NCI-H128 (cell line): ENCODE measurements at regions not wholly inside any gene's neighbourhood (a gene's known extent, or its start where the extent isn't known, plus 50 kb on each side); places are given as distances from the start of the nearest gene placed in this dataset.
"Not testable (repeated sequence)": the region's sequence is repeated elsewhere in the genome, so short reads cannot be mapped to it uniquely, and the experiment has no call there.

Experiments used
- DNase-seq: peaks from one replicate; lab custom pipeline; 2025; ENCODE audit not compliant: unreplicated experiment; lab: John Stamatoyannopoulos, UW

GRCh38 chr3:193040836-193041672 lies 123.4 kb upstream of the MB21D2 start:
- DNase-seq, result no peak

- DNase-seq, result no peak
Measured at GRCh38 chr3:193046371-193046770, 128.7 kb upstream of the MB21D2 start.

- not testable (repeated sequence) for DNase-seq
Measured at GRCh38 chr3:193047461-193047860, 129.8 kb upstream of the MB21D2 start.

DNA sequence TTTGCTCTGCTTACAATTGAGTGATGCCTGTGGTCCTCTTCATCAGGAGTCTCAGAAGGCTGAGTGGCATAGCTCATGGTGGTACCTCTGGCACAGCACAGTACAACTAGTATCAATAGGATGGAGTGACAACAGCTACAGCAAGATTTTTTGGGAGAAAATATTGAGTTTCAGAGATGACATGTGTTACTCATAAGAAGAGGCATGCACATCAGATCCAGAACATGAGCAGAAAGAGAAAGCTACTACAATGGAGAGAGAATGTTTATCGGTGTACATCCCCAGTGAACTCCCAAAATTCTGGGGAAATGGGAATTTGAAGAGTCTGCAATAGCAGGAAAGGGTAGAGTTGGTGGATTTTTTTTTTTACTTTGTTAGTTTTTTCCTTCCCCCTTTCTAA lies 130.5 kb upstream of the MB21D2 start:
- no peak for DNase-seq

GRCh38 chr3:193049935-193050334 lies 132.3 kb upstream of the MB21D2 start:
- DNase-seq, result no peak

GRCh38 chr3:193051314-193051713 lies 133.7 kb upstream of the MB21D2 start:
- no peak for DNase-seq

GRCh38 chr3:193052354-193053045 lies 134.8 kb upstream of the MB21D2 start:
- no peak for DNase-seq

DNA sequence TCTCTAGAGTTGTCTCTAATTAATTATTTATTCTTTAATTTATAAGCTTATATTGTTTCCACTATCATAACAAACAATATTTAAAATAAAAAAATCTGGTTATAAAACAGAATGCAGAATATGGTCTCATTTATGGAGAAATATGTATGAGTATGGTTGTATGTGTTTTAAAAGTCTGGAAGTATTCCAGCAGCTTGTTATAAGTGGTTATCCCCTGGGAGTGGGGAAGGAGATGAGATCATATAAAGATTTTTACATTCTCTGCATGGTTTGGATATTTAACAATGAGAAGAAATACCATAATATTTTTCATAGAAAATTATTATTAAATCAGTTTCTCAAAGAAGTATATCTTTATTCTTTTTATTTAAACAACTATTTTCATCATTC lies 135.4 kb upstream of the MB21D2 start:
- no peak for DNase-seq

- no peak for DNase-seq
Measured at GRCh38 chr3:193055352-193055751, 137.7 kb upstream of the MB21D2 start.

DNA sequence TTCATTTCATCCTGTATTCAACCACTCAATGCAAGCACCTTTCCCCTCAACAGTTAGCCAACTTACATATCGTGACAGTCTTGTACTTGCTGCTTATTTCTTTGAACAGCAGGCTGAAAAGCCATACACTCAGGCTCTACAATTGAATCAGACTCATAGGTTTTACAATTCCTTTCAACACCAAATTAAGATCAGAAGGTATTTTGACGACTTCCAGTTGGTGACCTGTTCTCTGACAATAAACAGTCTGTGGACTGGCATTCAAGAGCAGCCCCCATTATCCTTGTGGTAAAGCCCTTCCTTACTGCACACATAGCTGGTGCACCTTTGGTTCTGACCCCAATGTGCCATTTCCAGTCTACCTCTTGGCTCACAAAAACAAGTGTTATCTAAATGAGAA lies 140.0 kb upstream of the MB21D2 start:
- DNase-seq, result no peak

- DNase-seq, result no peak
Measured at GRCh38 chr3:193060748-193061546, 143.3 kb upstream of the MB21D2 start.

- DNase-seq, result no peak
Measured at GRCh38 chr3:193068365-193068764, 150.7 kb upstream of the MB21D2 start.

DNA sequence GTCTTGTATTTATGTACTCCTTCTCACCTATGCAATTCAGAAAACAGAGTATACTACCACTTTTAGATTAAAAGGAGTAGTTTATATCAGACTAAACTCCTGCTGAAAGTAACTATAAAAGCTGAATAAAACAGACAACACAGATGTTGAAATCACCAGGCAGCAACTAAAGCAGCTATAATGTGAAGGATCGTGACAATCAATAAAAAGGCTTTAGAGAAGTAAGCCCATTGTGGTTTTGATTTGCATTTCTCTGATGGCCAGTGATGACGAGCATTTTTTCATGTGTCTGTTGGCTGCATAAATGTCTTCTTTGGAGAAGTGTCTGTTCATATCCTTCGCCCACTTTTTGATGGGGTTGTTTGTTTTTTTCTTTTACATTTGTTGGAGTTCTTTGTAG lies 152.1 kb upstream of the MB21D2 start:
- DNase-seq, result not testable (repeated sequence)

GRCh38 chr3:193078996-193079753 lies 161.5 kb upstream of the MB21D2 start:
- DNase-seq, result no peak

- DNase-seq, result no peak
Measured at GRCh38 chr3:193080821-193081365, 160.1 kb upstream of the PLAAT1 start.

GRCh38 chr3:193085655-193086054 lies 155.4 kb upstream of the PLAAT1 start:
- DNase-seq, result no peak

DNA sequence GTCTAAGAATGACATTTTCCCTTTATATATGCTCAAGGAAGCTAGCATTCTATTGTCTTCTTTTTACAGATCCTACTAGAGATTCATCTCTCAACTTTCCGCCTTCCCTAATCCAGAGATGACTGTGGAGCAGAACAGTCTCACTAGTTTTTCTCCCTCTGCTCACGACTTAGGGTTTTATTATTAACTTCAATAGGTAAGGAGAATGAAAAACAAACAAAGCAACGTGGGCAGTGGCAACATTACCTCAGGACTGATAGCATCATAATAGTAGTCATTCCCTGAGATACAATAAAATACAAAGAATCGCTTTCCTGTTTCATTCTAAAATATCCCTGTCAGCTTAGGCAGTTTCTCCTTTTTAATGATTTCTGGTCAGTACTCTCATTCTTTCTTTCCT lies 154.3 kb upstream of the PLAAT1 start:
- no peak for DNase-seq

DNA sequence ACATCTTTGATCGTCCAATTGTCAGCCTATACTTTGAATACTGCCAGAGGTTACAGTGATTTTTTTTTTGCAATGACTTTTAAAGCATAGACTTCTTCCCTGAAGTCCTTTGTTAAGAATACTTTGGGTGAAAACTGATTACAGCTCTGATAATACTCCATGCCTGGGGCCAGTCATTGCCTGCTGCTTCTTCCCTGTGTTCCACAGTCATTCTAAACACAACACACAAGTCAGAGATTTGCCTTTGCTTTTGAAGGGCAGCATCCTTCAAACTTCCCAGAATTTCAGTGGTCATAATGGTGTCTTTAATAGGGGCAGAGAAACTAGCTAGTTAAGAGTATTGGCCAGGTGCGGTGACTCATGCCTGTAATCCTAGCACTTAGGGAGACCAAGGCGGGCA lies 153.7 kb upstream of the PLAAT1 start:
- DNase-seq, result no peak

DNA sequence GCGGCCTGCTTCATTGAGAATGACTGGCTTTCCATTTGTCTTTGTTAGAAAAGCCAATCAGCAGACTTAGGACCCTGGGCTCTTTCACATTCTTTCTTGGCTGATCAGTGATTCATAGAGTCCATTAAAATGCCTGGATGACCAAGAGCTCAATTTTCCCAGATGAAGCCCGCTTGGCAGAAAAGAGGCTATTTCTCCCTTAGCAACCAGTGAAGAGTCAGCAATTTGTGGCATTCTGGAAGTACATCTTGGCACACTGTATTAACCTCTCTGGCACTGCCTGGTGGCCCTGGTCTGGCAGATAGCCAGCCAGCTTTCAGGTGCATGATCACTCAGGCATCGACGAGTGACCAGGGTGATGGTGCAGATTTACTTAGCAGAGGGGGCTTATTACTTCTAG lies 145.7 kb upstream of the PLAAT1 start:
- DNase-seq, result no peak

DNA sequence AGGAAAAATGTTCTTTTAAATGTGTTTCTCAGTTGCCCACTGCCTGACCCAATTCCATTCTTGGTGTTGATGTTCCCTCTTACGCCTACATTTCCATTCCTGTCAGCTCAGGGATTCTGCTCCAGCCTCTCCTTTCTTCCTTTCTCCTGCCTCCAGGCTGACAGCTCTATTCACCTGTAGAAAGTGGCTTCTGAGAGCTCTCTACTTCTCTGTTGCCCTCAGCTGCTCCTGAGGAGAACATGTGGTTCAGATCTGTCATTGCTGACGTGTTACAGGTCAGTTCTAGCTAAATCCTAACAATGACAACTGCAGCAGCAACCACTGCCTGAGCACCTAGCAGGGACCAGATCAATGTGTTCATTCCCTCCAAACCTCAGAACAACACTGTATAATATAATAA lies 144.9 kb upstream of the PLAAT1 start:
- DNase-seq, result no peak
